IMR-90 (cell line): ENCODE measurements at regions not wholly inside any gene's neighbourhood (a gene's known extent, or its start where the extent isn't known, plus 50 kb on each side); places are given as distances from the start of the nearest gene placed in this dataset.

ENCODE experiments used
- ATAC-seq: fragments of 200-7000 bp; cut with Tn5 transposase; 2 replicates; pipeline ENCODE4 v1.9.1; 2020; ENCODE audit warnings: low read depth, mild to moderate bottlenecking, moderate library complexity
- BruUV-seq: library from RNA; stranded (reverse); fragments of 400-500 nt; replicated peaks from 2 replicates; lab custom pipeline; 2021; lab: Mats Ljungman, UMichigan
- CTCF ChIA-PET: fragments of 300-600 bp; formaldehyde crosslinking; extraction: SDS; loops from one replicate; lab custom pipeline; 2021; ENCODE audit warnings: antibody characterized with exemption; lab: Yijun Ruan, JAX
- POLR2A ChIA-PET: fragments of 300-600 bp; sonication (Branson Sonifier 250); formaldehyde crosslinking; loops from one replicate; lab custom pipeline; 2022; ENCODE audit warnings: antibody characterized with exemption; ENCODE audit not compliant: unreplicated experiment; lab: Charles Lee
- DNase-seq: peaks from one replicate; pipeline ENCODE4 v3.0.0; 2013
- H2AFZ ChIP-seq: replicated peaks from 2 replicates; pipeline ENCODE3; 2013; ENCODE audit warnings: low read length, mild to moderate bottlenecking; ENCODE audit not compliant: poor library complexity
- H2AK5ac ChIP-seq: 2 replicates; pipeline ENCODE4 v1.6.1; 2013; ENCODE audit warnings: low read depth, low read length, inconsistent platforms
- H2AK9ac ChIP-seq: replicated peaks from 2 replicates; pipeline ENCODE3; 2013; ENCODE audit warnings: mild to moderate bottlenecking, low read depth, low read length, moderate library complexity; ENCODE audit not compliant: poor library complexity
- H2BK120ac ChIP-seq: 2 replicates; pipeline ENCODE4 v1.6.1; 2013; ENCODE audit warnings: low read depth, low read length, inconsistent platforms
- H2BK15ac ChIP-seq: 3 replicates; pipeline ENCODE4 v1.6.1; 2013; ENCODE audit warnings: low read depth, low read length, inconsistent platforms
- H2BK20ac ChIP-seq: 2 replicates; pipeline ENCODE4 v1.6.1; 2013; ENCODE audit warnings: low read depth, mild to moderate bottlenecking, inconsistent platforms, low read length, moderate library complexity
- H2BK5ac ChIP-seq: 2 replicates; pipeline ENCODE4 v1.6.1; 2013; ENCODE audit warnings: mild to moderate bottlenecking, low read depth, low read length, inconsistent platforms; ENCODE audit not compliant: poor library complexity, severe bottlenecking
- H3K14ac ChIP-seq: replicated peaks from 2 replicates; pipeline ENCODE4 v1.6.1; 2013; ENCODE audit warnings: low read depth, low read length, inconsistent platforms
- H3K18ac ChIP-seq: 2 replicates; pipeline ENCODE4 v1.6.1; 2013; ENCODE audit warnings: low read depth, low read length, control low read depth
- H3K23ac ChIP-seq: 2 replicates; pipeline ENCODE4 v1.6.1; 2013; ENCODE audit warnings: low read depth, low read length, inconsistent platforms
- H3K27ac ChIP-seq: 2 replicates; pipeline ENCODE4 v1.5.1; 2013; ENCODE audit warnings: mild to moderate bottlenecking, control low read depth, low read length; ENCODE audit not compliant: insufficient read depth
- H3K27me3 ChIP-seq: 2 replicates; pipeline ENCODE4 v1.6.1; 2013; ENCODE audit warnings: low read length; ENCODE audit not compliant: control insufficient read depth, insufficient read depth
- H3K36me3 ChIP-seq: 2 replicates; pipeline ENCODE4 v1.6.1; 2013; ENCODE audit warnings: low read length, mixed read lengths; ENCODE audit not compliant: control insufficient read depth, insufficient read depth
- H3K4ac ChIP-seq: 2 replicates; pipeline ENCODE4 v1.6.1; 2013; ENCODE audit warnings: low read depth, low read length, inconsistent platforms
- H3K4me1 ChIP-seq: 2 replicates; pipeline ENCODE4 v1.6.1; 2013; ENCODE audit warnings: low read length, mixed read lengths; ENCODE audit not compliant: control insufficient read depth, insufficient read depth
- H3K4me2 ChIP-seq: 2 replicates; pipeline ENCODE4 v1.6.1; 2013; ENCODE audit warnings: low read depth, mild to moderate bottlenecking, control low read depth, low read length, moderate library complexity
- H3K4me3 ChIP-seq: 2 replicates; pipeline ENCODE4 v1.5.1; 2013; ENCODE audit warnings: low read depth, mild to moderate bottlenecking, control low read depth, low read length, moderate library complexity; ENCODE audit not compliant: insufficient read depth
- H3K56ac ChIP-seq: 2 replicates; pipeline ENCODE4 v1.6.1; 2013; ENCODE audit warnings: low read length, inconsistent platforms; ENCODE audit not compliant: insufficient read depth; ENCODE audit errors: extremely low read depth
- H3K79me1 ChIP-seq, 2 experiments: 2 replicates each; pipeline ENCODE4 v1.6.1; 2013; ENCODE audit warnings: low read length in 2 of 2, inconsistent platforms in 1 of 2, low read depth in 1 of 2
- H3K9ac ChIP-seq: 2 replicates; pipeline ENCODE4 v1.6.1; 2013; ENCODE audit warnings: low read depth, low read length, control low read depth
- H3K9me1 ChIP-seq: 2 replicates; pipeline ENCODE4 v1.6.1; 2013; ENCODE audit warnings: low read length, inconsistent platforms; ENCODE audit not compliant: insufficient read depth
- H3K9me3 ChIP-seq: 2 replicates; pipeline ENCODE4 v1.6.1; 2013; ENCODE audit warnings: low read length; ENCODE audit not compliant: control insufficient read depth, insufficient read depth
- H4K20me1 ChIP-seq: 2 replicates; pipeline ENCODE4 v1.6.1; 2013; ENCODE audit warnings: low read length, inconsistent platforms; ENCODE audit not compliant: insufficient read depth
- H4K5ac ChIP-seq: 2 replicates; pipeline ENCODE4 v1.6.1; 2013; ENCODE audit warnings: mild to moderate bottlenecking, low read depth, low read length, control low read depth
- H4K8ac ChIP-seq, 2 experiments: 2 replicates each; pipeline ENCODE4 v1.6.1; 2013; ENCODE audit warnings: low read depth in 2 of 2, low read length in 2 of 2, control low read depth in 1 of 2, inconsistent platforms in 1 of 2
- H4K91ac ChIP-seq: 2 replicates; pipeline ENCODE4 v1.6.1; 2013; ENCODE audit warnings: low read depth, low read length, inconsistent platforms; ENCODE audit not compliant: insufficient read depth
- CEBPB ChIP-seq: IDR thresholded peaks from 2 replicates; pipeline ENCODE4 v1.6.1; 2012; ENCODE audit warnings: low read depth, low read length, improper control_type of control experiment
- CHD1 ChIP-seq: IDR thresholded peaks from 2 replicates; pipeline ENCODE4 v1.6.1; 2012; ENCODE audit warnings: low read depth, low read length, improper control_type of control experiment
- FOS ChIP-seq: fragments of 150-350 bp; IDR thresholded peaks from 2 replicates; pipeline ENCODE4 v1.6.1; 2016; ENCODE audit warnings: low read depth, low read length
- MAFK ChIP-seq: IDR thresholded peaks from 2 replicates; pipeline ENCODE4 v1.6.1; 2012; ENCODE audit warnings: low read depth, low read length, improper control_type of control experiment
- MAZ ChIP-seq: IDR thresholded peaks from 2 replicates; pipeline ENCODE4 v1.6.1; 2012; ENCODE audit warnings: low read depth, mild to moderate bottlenecking, low read length, improper control_type of control experiment, moderate library complexity, borderline replicate concordance
- MXI1 ChIP-seq: IDR thresholded peaks from 2 replicates; pipeline ENCODE4 v1.6.1; 2012; ENCODE audit warnings: low read depth, mild to moderate bottlenecking, low read length, moderate library complexity, borderline replicate concordance
- POLR2A ChIP-seq: IDR thresholded peaks from 2 replicates; pipeline ENCODE4 v1.6.1; 2012; ENCODE audit warnings: mild to moderate bottlenecking, low read depth, low read length
- RAD21 ChIP-seq: IDR thresholded peaks from 2 replicates; pipeline ENCODE4 v1.6.1; 2012; ENCODE audit warnings: low read length, improper control_type of control experiment
- RCOR1 ChIP-seq: IDR thresholded peaks from 2 replicates; pipeline ENCODE4 v1.6.1; 2012; ENCODE audit warnings: mild to moderate bottlenecking, low read length, improper control_type of control experiment; ENCODE audit not compliant: insufficient replicate concordance
- RFX5 ChIP-seq: IDR thresholded peaks from 2 replicates; pipeline ENCODE4 v1.8.0; 2012; ENCODE audit warnings: low read depth, mild to moderate bottlenecking, low read length, moderate library complexity
- SMC3 ChIP-seq: fragments of 150-350 bp; IDR thresholded peaks from 2 replicates; pipeline ENCODE4 v1.6.1; 2016; ENCODE audit warnings: low read depth, mild to moderate bottlenecking, antibody characterized with exemption, low read length, moderate library complexity
- WGBS, 2 experiments: methylation state at CpG; one replicate each; pipeline versions ENCODE4 v1.1.5 to v1.1.7; 2013; ENCODE audit warnings: missing lambda C conversion rate in 2 of 2; ENCODE audit not compliant: insufficient read length in 1 of 2; ENCODE audit errors: extremely low coverage in 2 of 2; 5-methylcytosine and 5-hydroxymethylcytosine counted together
- dilution Hi-C: fragments of 300-500 bp; cut with HindIII; formaldehyde crosslinking; loops from one replicate; pipeline ENCODE4 v1.14.3; 2018; ENCODE audit warnings: low sequenced_read_pairs; ENCODE audit not compliant: unreplicated experiment
- in situ Hi-C: fragments of 300-500 bp; cut with MboI; formaldehyde crosslinking; loops from 3 replicates; pipeline ENCODE4 v1.14.3; 2019; ENCODE audit warnings: low sequenced_read_pairs, inconsistent platforms, mixed read lengths
- intact Hi-C: fragments of 100-400 bp; cut with micrococcal nuclease; formaldehyde crosslinking; loops from 2 replicates; pipeline ENCODE4 v1.10.0; 2022
- TF ChIP-seq, protein P1 (sequence below): conservative IDR thresholded peaks from 2 replicates; pipeline ENCODE4 v1.5.1; 2012; ENCODE audit warnings: mild to moderate bottlenecking, low read depth, low read length, improper control_type of control experiment
- TF ChIP-seq, protein P2 (sequence below): fragments of 150-350 bp; IDR thresholded peaks from 2 replicates; pipeline ENCODE4 v1.6.1; 2016; ENCODE audit warnings: low read depth, mild to moderate bottlenecking, low read length, moderate library complexity, borderline replicate concordance
- TF ChIP-seq, protein P3 (sequence below): fragments of 150-350 bp; IDR thresholded peaks from 2 replicates; pipeline ENCODE4 v1.6.1; 2017; ENCODE audit warnings: mild to moderate bottlenecking, antibody characterized with exemption, low read length, low read depth

DNA sequence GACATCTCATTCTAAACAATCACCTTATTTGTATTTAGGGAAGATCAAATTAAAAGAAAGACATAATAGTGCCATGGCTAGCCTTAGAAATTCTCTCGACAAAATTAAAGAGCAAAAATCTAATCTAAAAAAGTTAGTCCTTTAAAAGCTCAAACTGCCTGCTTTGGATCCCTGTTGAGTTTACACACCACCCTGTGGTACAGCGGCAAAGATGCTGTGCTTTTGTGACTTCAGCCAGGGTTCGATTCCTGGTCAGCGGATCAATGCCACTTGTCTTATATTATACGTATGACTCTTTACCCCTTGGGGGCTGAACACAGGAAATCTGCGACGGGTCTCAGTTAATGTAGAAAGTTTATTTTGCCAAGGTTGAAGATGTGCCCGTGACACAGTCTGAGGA, 51.3 kb upstream of the VOPP1 start:
- Histone ChIP-seq H2AFZ (no peak overlapping the region), H2BK120ac (no peak overlapping the region), H3K79me1 (no peaks in the 10 kb centered on the region), H3K27ac (no peak overlapping the region), H4K91ac (no peak overlapping the region), H2BK20ac (no peak overlapping the region), H4K8ac (no peak overlapping the region), H2BK5ac (no peak overlapping the region), H3K4ac (no peak overlapping the region), H3K9ac (no peak overlapping the region), H3K4me3 (no peak overlapping the region), H3K4me2 (no peak overlapping the region), H2BK15ac (no peak overlapping the region), H3K18ac (no peak overlapping the region), H4K20me1 (no peaks in the 10 kb centered on the region), H3K9me1 (no peaks in the 10 kb centered on the region), H3K23ac (no peak overlapping the region), H3K36me3 (no peaks in the 10 kb centered on the region), H2AK5ac (no peak overlapping the region), H2AK9ac (no peak overlapping the region), H4K5ac (no peak overlapping the region), H3K56ac (no peak overlapping the region), H3K14ac (no peak overlapping the region), H3K27me3 (no peaks in the 10 kb centered on the region), H3K9me3 (peaks cover 4% of the 10 kb centered on the region), H3K4me1 (no peaks in the 10 kb centered on the region)
- DNase-seq (no peak), ATAC-seq (no peak)
- CTCF ChIA-PET = interaction anchor here (0.6 kb wide), 1 partner anchor 428 kb away, joined by 3 read pairs; the partner anchor contains the start of gene PSPH
- intact Hi-C loops = no loop called here
- WGBS, 2 experiments = 100% methylated on average over 2 of the region's 8 CpGs; no CpG with 5 or more reads in 1 of the 2 experiments
- POLR2A ChIA-PET = no interaction called here
- dilution Hi-C loops = no loop called here
- in situ Hi-C loops = no loop called here
- no peak for TF ChIP-seq RCOR1
- no peak for TF ChIP-seq MAZ
- no peak for TF ChIP-seq POLR2A
- TF ChIP-seq, protein P1, sequence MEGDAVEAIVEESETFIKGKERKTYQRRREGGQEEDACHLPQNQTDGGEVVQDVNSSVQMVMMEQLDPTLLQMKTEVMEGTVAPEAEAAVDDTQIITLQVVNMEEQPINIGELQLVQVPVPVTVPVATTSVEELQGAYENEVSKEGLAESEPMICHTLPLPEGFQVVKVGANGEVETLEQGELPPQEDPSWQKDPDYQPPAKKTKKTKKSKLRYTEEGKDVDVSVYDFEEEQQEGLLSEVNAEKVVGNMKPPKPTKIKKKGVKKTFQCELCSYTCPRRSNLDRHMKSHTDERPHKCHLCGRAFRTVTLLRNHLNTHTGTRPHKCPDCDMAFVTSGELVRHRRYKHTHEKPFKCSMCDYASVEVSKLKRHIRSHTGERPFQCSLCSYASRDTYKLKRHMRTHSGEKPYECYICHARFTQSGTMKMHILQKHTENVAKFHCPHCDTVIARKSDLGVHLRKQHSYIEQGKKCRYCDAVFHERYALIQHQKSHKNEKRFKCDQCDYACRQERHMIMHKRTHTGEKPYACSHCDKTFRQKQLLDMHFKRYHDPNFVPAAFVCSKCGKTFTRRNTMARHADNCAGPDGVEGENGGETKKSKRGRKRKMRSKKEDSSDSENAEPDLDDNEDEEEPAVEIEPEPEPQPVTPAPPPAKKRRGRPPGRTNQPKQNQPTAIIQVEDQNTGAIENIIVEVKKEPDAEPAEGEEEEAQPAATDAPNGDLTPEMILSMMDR = no peak
- TF ChIP-seq CHD1 = no peak
- TF ChIP-seq, protein P2, sequence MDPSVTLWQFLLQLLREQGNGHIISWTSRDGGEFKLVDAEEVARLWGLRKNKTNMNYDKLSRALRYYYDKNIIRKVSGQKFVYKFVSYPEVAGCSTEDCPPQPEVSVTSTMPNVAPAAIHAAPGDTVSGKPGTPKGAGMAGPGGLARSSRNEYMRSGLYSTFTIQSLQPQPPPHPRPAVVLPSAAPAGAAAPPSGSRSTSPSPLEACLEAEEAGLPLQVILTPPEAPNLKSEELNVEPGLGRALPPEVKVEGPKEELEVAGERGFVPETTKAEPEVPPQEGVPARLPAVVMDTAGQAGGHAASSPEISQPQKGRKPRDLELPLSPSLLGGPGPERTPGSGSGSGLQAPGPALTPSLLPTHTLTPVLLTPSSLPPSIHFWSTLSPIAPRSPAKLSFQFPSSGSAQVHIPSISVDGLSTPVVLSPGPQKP = no peak
- no peak for TF ChIP-seq MAFK
- TF ChIP-seq CEBPB = no peak
- no peak for TF ChIP-seq RFX5
- no peak for TF ChIP-seq FOS
- TF ChIP-seq RAD21 = no peak
- TF ChIP-seq, protein P3, sequence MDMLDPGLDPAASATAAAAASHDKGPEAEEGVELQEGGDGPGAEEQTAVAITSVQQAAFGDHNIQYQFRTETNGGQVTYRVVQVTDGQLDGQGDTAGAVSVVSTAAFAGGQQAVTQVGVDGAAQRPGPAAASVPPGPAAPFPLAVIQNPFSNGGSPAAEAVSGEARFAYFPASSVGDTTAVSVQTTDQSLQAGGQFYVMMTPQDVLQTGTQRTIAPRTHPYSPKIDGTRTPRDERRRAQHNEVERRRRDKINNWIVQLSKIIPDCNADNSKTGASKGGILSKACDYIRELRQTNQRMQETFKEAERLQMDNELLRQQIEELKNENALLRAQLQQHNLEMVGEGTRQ = no peak
- TF ChIP-seq MXI1 = no peak
- TF ChIP-seq SMC3 = no peak
- BruUV-seq = no TSS peak
